Suprapubic skin (tissue), 3 donors: ENCODE measurements at regions not wholly inside any gene's neighbourhood (a gene's known extent, or its start where the extent isn't known, plus 50 kb on each side); places are given as distances from the start of the nearest gene placed in this dataset.

Experiments
- EP300 ChIP-seq: sonication (generic); formaldehyde crosslinking; IDR thresholded peaks from one replicate; pipeline ENCODE4 v1.6.1; 2017; ENCODE audit warnings: antibody characterized with exemption
- POLR2A ChIP-seq, 2 donors: fragments of 450-650 bp; IDR thresholded peaks; one replicate each; pipeline ENCODE4 v1.6.1; 2017; ENCODE audit warnings: antibody characterized with exemption in 2 of 2, mild to moderate bottlenecking in 2 of 2, moderate library complexity in 2 of 2
- TF ChIP-seq, protein P1 (sequence below), 2 donors: fragments of 200-600 bp in 1 of 2; fragments of 450-650 bp in 1 of 2; sonication (generic) in 1 of 2; IDR thresholded peaks; one replicate each; pipeline ENCODE4 v1.5.1; 2016 to 2019; ENCODE audit warnings: antibody characterized with exemption in 2 of 2, mild to moderate bottlenecking in 1 of 2, moderate library complexity in 1 of 2

DNA sequence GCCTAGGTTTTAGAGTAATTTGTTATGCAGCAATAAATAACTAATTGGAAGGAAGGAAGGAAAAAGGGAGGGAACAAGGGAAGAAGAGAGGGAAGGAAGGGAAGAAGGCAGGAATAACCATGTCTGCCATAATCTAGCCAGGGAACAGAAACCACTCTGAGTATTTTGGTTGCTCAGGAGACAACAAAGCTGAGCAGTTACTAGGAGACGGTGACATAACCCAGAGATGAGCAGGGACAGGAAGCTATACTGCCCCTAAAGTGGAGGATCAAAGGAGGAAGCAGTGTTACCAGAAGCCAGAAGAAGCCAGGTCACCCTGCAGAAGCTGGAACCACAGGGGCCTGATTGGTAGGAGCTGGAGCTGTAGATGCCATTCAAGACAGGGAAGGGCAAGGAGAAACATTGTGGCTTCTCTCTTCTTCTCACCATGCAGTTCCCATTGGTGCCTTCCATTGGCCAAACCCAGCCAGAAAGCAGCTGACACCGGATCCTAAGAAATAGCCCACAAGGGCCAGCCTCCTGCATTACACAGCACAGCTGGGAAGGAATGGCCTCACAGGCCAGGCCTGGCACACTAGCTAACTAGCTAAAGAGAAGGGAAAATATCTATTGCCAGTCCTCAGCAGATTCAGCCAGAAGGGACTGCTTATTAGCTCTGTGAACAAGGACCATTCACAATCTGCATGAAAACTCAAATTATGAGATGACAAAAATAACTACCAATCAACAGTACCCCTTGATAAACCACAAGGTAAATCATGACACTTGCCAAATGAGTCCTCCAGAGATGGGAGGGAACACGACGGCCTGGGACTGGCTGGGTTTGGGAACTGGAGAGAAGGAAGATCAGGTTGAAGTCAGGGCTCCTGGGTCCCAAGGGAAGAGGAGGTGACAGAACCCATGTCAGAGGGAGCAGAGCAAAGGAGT, 184.5 kb upstream of the NFE2L3 start:
- TF ChIP-seq, protein P1, sequence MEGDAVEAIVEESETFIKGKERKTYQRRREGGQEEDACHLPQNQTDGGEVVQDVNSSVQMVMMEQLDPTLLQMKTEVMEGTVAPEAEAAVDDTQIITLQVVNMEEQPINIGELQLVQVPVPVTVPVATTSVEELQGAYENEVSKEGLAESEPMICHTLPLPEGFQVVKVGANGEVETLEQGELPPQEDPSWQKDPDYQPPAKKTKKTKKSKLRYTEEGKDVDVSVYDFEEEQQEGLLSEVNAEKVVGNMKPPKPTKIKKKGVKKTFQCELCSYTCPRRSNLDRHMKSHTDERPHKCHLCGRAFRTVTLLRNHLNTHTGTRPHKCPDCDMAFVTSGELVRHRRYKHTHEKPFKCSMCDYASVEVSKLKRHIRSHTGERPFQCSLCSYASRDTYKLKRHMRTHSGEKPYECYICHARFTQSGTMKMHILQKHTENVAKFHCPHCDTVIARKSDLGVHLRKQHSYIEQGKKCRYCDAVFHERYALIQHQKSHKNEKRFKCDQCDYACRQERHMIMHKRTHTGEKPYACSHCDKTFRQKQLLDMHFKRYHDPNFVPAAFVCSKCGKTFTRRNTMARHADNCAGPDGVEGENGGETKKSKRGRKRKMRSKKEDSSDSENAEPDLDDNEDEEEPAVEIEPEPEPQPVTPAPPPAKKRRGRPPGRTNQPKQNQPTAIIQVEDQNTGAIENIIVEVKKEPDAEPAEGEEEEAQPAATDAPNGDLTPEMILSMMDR (IDR thresholded peaks at IDR 0.05): no peak
- TF ChIP-seq POLR2A (IDR thresholded peaks at IDR 0.05) (no peak), EP300 (no peak)
